ENCODE measurements at regions not wholly inside any gene's neighbourhood (a gene's known extent, or its start where the extent isn't known, plus 50 kb on each side); places are given as distances from the start of the nearest gene placed in this dataset.

DNA sequence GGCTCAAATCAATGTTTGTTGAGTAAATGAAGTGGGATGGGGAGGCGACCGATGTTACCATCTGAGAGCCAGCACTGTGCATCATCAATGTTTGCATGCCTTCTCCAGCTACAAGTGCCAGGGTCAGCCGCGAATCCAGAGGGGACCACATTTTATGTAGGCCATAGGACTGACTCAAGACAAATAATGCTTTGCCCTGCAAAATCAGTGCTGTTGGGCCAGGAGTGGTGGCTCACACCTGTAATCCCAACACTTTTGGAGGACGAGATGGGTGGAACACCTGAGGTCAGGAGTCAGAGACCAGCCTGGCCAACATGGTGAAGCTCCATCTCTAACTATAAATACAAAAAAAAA is 53.1 kb upstream of the WSB1 start:
- Histone ChIP-seq H3K27ac (ENCODE audit: control insufficient read depth, insufficient read depth, low read length) (no peak overlapping the region), H3K4me2 (ENCODE audit: control insufficient read depth, extremely low read depth, insufficient read depth, low read depth, low read length) (no peak overlapping the region), H4K20me1 (ENCODE audit: control insufficient read depth, extremely low read depth, insufficient read depth, low read length) (no peaks in the 10 kb centered on the region), H3K9ac (ENCODE audit: control insufficient read depth, extremely low read depth, insufficient read depth, low read length) (no peak overlapping the region), H3K9me1 (ENCODE audit: control insufficient read depth, extremely low read depth, insufficient read depth, low read length) (peaks cover 2% of the 10 kb centered on the region), H3K9me3 (ENCODE audit: control insufficient read depth, low read depth, low read length) (no peaks in the 10 kb centered on the region), H3K27me3 (ENCODE audit: control insufficient read depth, extremely low read depth, insufficient read depth, low read length) (no peaks in the 10 kb centered on the region), H3K36me3 (ENCODE audit: control insufficient read depth in 2 of 2, extremely low read depth in 1 of 2, insufficient read depth in 2 of 2, low read length in 2 of 2) (no peaks in the 10 kb centered on the region), H3K4me1 (ENCODE audit: control insufficient read depth, extremely low read depth, insufficient read depth, low read length) (peaks cover 49% of the 10 kb centered on the region), H2AFZ (ENCODE audit: control insufficient read depth, low read length) (no peak overlapping the region), H3K79me2 (ENCODE audit: control insufficient read depth, insufficient read depth, low read length) (no peaks in the 10 kb centered on the region), H3K4me3 (ENCODE audit: control insufficient read depth in 2 of 3, extremely low read depth in 1 of 3, insufficient read depth in 2 of 3, low read depth in 1 of 3, low read length in 3 of 3) (no peak overlapping the region)
- TF ChIP-seq EZH2 (IDR thresholded peaks at IDR 0.05; ENCODE audit: low read length): no peak
- TF ChIP-seq, protein P1, sequence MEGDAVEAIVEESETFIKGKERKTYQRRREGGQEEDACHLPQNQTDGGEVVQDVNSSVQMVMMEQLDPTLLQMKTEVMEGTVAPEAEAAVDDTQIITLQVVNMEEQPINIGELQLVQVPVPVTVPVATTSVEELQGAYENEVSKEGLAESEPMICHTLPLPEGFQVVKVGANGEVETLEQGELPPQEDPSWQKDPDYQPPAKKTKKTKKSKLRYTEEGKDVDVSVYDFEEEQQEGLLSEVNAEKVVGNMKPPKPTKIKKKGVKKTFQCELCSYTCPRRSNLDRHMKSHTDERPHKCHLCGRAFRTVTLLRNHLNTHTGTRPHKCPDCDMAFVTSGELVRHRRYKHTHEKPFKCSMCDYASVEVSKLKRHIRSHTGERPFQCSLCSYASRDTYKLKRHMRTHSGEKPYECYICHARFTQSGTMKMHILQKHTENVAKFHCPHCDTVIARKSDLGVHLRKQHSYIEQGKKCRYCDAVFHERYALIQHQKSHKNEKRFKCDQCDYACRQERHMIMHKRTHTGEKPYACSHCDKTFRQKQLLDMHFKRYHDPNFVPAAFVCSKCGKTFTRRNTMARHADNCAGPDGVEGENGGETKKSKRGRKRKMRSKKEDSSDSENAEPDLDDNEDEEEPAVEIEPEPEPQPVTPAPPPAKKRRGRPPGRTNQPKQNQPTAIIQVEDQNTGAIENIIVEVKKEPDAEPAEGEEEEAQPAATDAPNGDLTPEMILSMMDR (optimal IDR thresholded peaks at IDR 0.05 in 1 of 3, IDR thresholded peaks at IDR 0.05 in 1 of 3, conservative IDR thresholded peaks at IDR 0.05 in 1 of 3; ENCODE audit: extremely low read depth in 1 of 3, insufficient read depth in 2 of 3, low read length in 3 of 3): no peak
- dilution Hi-C loops (cut with MboI; ENCODE audit: extremely low pct_ligation_motif_present, low sequenced_read_pairs): no loop called here
- no peak for FAIRE-seq
- no peak for DNase-seq (ENCODE audit: low read depth, low spot score)

DNA sequence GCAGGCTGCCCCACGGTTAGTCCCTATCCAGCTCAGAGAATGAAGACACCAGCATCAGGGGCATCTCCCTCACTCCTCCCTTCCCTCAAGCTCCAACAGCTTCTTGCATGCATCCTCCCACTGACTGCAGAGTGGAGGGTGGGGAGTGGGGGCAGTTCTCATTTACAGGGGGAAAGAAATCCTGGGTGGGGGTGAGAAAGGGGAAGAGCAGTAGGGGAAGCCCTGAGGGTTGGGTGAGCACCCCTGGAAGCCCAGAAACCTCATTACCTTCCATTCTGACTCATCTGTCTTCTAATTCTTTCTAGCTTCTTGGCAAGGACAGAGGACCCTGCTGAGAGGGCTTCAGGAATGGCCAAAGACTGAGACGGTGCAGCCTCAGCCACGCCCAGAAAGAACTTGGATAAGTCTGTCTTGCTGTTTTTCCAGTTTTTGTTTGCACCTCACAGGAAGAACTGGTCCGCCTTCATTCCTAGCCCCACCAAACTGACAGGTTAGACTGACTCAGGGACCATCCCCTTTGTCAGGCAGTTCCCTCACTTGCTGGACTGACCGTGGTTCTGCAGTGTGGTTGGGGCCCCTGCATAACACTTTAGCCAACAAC is 52.5 kb upstream of the WSB1 start:
- Histone ChIP-seq H3K36me3 (ENCODE audit: control insufficient read depth in 2 of 2, extremely low read depth in 1 of 2, insufficient read depth in 2 of 2, low read length in 2 of 2) (no peaks in the 10 kb centered on the region), H2AFZ (ENCODE audit: control insufficient read depth, low read length) (peak overlapping the region; percentile 16), H3K4me3 (ENCODE audit: control insufficient read depth in 2 of 3, extremely low read depth in 1 of 3, insufficient read depth in 2 of 3, low read depth in 1 of 3, low read length in 3 of 3) (peak overlapping the region in 1 of 3 experiments; percentile 32), H3K79me2 (ENCODE audit: control insufficient read depth, insufficient read depth, low read length) (no peaks in the 10 kb centered on the region), H3K27me3 (ENCODE audit: control insufficient read depth, extremely low read depth, insufficient read depth, low read length) (no peaks in the 10 kb centered on the region), H3K9ac (ENCODE audit: control insufficient read depth, extremely low read depth, insufficient read depth, low read length) (peak overlapping the region; percentile 25), H3K4me1 (ENCODE audit: control insufficient read depth, extremely low read depth, insufficient read depth, low read length) (peaks cover 50% of the 10 kb centered on the region), H3K9me3 (ENCODE audit: control insufficient read depth, low read depth, low read length) (no peaks in the 10 kb centered on the region), H3K9me1 (ENCODE audit: control insufficient read depth, extremely low read depth, insufficient read depth, low read length) (peaks cover 2% of the 10 kb centered on the region), H3K4me2 (ENCODE audit: control insufficient read depth, extremely low read depth, insufficient read depth, low read depth, low read length) (peak overlapping the region; percentile 74), H3K27ac (ENCODE audit: control insufficient read depth, insufficient read depth, low read length) (peak overlapping the region; percentile 55), H4K20me1 (ENCODE audit: control insufficient read depth, extremely low read depth, insufficient read depth, low read length) (no peaks in the 10 kb centered on the region)
- FAIRE-seq (peak; percentile 91), DNase-seq (ENCODE audit: low read depth, low spot score) (peak; percentile 94)
- dilution Hi-C loops (cut with MboI; ENCODE audit: extremely low pct_ligation_motif_present, low sequenced_read_pairs): no loop called here
- TF ChIP-seq EZH2 (IDR thresholded peaks at IDR 0.05; ENCODE audit: low read length): no peak
- TF ChIP-seq, protein P1 (optimal IDR thresholded peaks at IDR 0.05 in 1 of 3, IDR thresholded peaks at IDR 0.05 in 1 of 3, conservative IDR thresholded peaks at IDR 0.05 in 1 of 3; ENCODE audit: extremely low read depth in 1 of 3, insufficient read depth in 2 of 3, low read length in 3 of 3): no peak

Measured in keratinocyte (primary cell).